GM23248 (cell line): ENCODE measurements at regions not wholly inside any gene's neighbourhood (a gene's known extent, or its start where the extent isn't known, plus 50 kb on each side); places are given as distances from the start of the nearest gene placed in this dataset.

Experiments
- EZH2 ChIP-seq: fragments of 200-600 bp; sonication (generic); IDR thresholded peaks from 2 replicates; pipeline ENCODE4 v1.6.1; 2018; ENCODE audit warnings: antibody characterized with exemption, mild to moderate bottlenecking; ENCODE audit not compliant: insufficient read depth, poor library complexity, severe bottlenecking
- EZH2phosphoT487 ChIP-seq: fragments of 200-600 bp; sonication (generic); IDR thresholded peaks from 2 replicates; pipeline ENCODE4 v1.6.1; 2018; ENCODE audit warnings: antibody characterized with exemption, moderate library complexity, mild to moderate bottlenecking, low read depth; ENCODE audit not compliant: insufficient read depth

GRCh38 chr20:60695226-60696000, 556.6 kb upstream of the CDH4 start:
- no peak for TF ChIP-seq EZH2
- no peak for TF ChIP-seq EZH2phosphoT487
